CD4-positive, alpha-beta T cell treated with Interleukin-6 at 100 ng/mL for 8 hours (primary cell): ENCODE measurements at regions not wholly inside any gene's neighbourhood (a gene's known extent, or its start where the extent isn't known, plus 50 kb on each side); places are given as distances from the start of the nearest gene placed in this dataset.

Experiments used
- DNase-seq: peaks from one replicate; pipeline ENCODE4 v3.0.0-alpha.2; 2020; ENCODE audit warnings: mixed read lengths, low spot score

- no peak for DNase-seq
Measured at GRCh38 chr15:70160267-70160666, 62.5 kb upstream of the TLE3 start.

- no peak for DNase-seq
Measured at GRCh38 chr15:70159713-70160009, 61.9 kb upstream of the TLE3 start.

GRCh38 chr15:70159001-70159712, 61.4 kb upstream of the TLE3 start:
- DNase-seq: no peak

- DNase-seq: no peak
Measured at GRCh38 chr15:70158309-70159000, 60.7 kb upstream of the TLE3 start.

- no peak for DNase-seq
Measured at GRCh38 chr15:70156671-70157271, 59.1 kb upstream of the TLE3 start.

GRCh38 chr15:70154718-70155347, 57.1 kb upstream of the TLE3 start:
- DNase-seq: no peak

GRCh38 chr15:70153921-70154717, 56.4 kb upstream of the TLE3 start:
- DNase-seq: no peak

- DNase-seq: no peak
Measured at GRCh38 chr15:70152070-70152480, 54.4 kb upstream of the TLE3 start.

GRCh38 chr15:70151462-70151861, 53.7 kb upstream of the TLE3 start:
- no peak for DNase-seq

GRCh38 chr15:70151003-70151402, 53.3 kb upstream of the TLE3 start:
- DNase-seq: no peak

GRCh38 chr15:70150405-70150747, 52.7 kb upstream of the TLE3 start:
- no peak for DNase-seq

- DNase-seq: no peak
Measured at GRCh38 chr15:70149667-70150404, 52.1 kb upstream of the TLE3 start.

- no peak for DNase-seq
Measured at GRCh38 chr15:70147778-70148177, 50.1 kb upstream of the TLE3 start.
